ENCODE measurements at regions not wholly inside any gene's neighbourhood (a gene's known extent, or its start where the extent isn't known, plus 50 kb on each side); places are given as distances from the start of the nearest gene placed in this dataset.

DNA sequence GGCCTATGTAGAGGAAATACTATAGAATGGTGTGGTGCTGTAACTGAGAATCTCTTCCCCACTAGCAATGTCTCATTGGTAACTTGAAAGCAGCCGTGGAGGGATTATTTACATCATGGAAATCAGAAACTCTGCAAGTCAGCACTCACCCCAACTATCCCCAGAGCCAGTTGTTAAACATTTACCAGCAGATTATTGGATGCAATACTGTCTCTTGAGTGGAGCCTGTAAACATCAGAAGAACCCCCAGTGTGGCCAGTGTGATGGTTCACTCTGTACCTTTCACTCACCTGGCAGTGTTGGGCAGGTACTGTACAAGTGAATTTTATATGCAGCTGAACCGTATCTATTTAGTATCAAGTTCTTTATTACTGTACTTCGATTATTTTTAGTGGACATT lies 299.8 kb upstream of the SALL1 start:
- DNase-seq, result no peak

DNA sequence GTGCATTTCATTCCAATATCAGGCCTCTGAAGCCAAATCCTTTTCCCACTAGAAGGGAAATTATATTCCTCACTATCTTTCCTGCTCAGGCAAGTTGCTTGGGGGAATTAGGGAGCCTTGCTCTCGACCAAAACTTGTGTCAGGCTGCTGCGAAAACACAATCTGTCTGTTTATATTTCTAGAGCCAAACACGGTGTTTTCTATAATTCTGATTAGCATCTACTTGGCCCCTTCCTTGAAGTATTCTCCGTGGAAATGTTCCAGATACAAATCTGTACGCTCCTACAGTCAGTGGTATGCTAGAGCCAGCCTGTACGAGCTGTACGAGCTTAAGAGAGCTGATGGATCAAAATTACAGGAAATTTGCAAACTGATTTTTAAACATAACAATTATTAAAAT lies 299.3 kb upstream of the SALL1 start:
- DNase-seq, result no peak

- no peak for DNase-seq
Observed at GRCh38 chr16:51449441-51449840, 298.4 kb upstream of the SALL1 start.

- DNase-seq, result no peak
Observed at GRCh38 chr16:51445250-51445649, 294.2 kb upstream of the SALL1 start.

DNA sequence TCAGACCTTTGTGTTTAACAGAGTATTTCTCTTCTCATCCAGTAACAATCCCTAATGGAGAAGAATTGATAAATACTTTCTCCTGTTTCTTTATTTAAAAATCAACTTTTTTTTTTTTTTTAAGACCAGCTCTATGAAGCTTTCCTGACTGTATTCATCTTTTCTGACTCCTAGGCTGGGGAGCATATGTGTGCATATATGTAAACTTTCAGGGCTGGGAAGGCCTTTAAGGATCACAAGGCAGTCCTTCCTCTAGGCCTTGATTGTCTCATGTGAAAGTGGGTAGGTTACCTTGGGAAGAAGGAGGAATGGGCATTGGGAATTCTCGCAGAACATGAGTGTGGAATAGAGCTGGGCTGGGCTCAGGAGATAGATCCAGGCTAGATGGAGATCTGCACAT lies 292.9 kb upstream of the SALL1 start:
- DNase-seq, result no peak

DNA sequence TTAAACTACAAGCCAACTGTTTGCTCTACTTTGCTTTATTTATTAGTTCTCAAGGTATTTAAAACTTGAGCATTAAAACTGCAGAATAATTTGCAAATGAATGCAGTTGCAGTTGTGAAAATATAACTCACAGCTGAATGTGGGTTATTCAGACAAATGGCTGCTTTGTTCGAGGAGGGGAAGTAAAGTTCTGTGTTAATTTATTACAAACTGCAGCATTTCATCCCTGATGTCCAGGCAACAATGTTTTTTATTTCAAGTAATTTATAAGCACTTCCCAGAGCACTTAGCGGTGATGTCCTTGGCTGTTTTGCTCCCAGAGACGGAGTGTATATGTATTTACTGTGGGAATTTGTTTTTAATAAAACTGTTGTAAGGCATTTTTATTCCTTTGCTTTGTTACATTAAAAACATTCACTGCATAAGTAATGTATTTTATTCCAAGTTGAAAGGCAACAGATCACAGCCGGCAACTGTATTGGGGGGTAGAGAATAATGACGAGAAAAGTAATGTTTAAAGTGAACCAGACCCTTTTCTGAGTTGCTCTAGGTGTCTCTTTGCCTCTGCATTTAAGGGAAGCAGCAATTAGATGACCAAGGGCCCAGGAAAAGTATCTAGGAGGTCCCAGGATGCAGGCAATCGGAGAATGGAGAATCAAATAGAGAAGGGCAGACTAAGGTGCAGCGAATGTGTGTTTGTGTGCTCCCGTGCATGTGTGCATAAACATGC lies 291.2 kb upstream of the SALL1 start:
- DNase-seq, result no peak

DNA sequence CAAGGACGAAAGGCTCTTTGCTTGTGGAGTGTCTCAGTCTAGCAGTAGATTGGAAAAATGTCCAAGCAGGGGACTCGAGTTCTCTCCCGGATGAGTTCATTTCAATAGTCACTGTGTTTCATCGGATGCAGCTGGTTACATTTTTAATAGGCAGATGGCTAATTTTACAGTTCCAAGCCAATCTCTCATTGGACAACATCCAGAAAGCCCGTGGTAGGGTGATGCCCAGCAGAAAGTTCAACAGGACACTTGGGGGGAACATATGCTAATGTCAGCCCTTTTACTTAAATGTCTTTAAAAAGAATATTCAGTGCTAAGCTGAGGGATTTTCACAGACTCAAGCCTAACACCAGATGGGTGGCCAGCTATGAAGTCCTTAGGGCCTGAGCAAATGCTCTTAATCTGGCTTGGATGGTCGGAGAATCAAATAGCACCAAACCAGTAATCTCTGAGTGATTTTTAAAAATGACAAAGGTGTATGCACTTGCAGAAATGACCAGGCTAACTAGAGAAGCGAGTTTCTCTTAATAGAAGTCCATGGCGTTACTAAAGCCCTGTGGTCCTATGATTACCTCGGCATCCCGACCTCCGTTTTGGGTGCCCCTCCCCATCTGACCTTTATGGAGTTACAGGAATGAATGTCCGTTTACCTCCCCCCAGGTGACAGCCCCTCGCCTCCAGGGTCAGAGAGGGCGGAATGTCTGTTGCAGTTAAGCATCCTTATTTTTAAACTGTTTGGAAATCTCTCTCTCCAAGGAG lies 289.2 kb upstream of the SALL1 start:
- DNase-seq, result no peak

- DNase-seq, result no peak
Observed at GRCh38 chr16:51439271-51439670, 288.2 kb upstream of the SALL1 start.

DNA sequence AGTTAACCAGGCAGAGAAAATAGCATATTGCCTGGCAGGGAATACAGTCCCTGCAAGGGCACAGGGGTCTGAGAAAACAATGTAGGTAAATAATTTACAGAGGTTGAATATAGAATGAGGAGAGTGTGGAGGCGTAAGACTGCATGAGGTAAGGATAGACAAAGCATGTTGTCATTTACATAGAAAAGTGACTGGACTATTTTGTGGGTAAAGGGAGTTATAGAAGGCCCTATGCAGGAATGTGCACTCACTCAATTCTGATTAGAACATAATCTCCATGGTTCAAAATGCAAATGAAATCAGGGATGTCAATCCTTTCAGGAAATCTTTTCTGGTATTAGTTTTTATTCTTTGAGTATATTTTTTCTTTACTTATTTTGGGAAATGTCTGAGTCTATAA lies 285.7 kb upstream of the SALL1 start:
- no peak for DNase-seq

DNA sequence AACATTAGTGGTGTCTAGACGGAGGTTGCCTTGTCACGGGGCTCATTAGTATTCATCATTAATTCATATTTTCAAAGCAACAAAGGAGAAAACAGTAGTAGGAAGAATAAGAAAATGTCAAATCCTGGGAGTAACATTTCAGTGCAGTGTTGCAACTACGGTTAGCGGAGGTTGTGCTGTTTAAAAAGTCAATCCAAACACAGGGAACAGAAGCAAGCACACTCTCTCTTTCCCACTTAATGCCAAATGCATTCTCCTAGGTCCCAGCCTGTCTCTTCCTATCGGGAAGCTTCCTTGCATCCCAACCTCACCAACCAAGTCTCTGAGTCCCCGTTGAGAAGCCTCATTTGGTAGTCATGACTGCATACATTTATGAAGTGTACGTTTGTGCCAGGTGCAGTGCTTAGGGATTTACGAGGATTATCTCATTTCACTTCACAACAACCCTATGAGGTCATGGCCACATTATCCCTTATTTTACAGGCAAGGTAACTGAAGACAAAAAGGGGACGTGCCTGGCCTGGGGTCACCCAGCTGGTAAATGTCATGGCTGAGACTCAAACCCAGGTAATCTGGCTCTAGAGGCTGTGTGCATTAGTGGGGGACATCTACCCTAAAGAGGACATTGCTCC lies 283.6 kb upstream of the SALL1 start:
- DNase-seq, result no peak

GRCh38 chr16:51433599-51433998 lies 282.5 kb upstream of the SALL1 start:
- no peak for DNase-seq

GRCh38 chr16:51431517-51432241 lies 280.6 kb upstream of the SALL1 start:
- no peak for DNase-seq

DNA sequence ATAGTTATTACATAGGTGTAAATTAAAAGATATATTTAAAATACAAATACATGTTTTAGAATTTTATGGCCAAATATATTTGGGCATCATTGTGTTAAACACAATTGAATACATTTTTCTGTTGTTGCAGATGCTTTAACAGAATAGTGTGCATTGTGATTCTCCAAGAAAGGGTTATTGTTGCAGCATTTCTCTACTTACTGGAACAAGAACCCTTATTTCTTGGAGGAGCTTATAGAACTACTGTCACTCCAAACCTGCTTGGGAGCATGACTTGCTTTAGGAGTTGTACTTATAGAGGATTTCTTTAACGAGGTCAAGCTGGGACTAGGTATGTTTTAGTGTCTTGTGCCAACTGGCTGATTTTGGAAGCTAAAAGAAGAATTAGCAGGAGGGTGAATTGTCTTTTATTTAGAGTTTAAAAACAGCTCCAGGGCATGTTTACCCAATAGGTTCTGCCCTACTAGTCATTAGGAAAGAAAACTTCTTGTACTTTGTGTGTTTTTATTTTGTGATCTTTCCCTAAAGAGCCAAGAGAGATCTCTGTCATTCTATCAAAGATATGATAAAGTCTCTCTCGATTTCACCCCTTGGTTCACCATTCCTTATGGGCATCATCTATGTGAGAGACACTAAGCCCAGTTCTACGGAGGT lies 279.8 kb upstream of the SALL1 start:
- no peak for DNase-seq

GRCh38 chr16:51429041-51429440 lies 278.0 kb upstream of the SALL1 start:
- no peak for DNase-seq

GRCh38 chr16:51427085-51427484 lies 276.0 kb upstream of the SALL1 start:
- DNase-seq, result no peak

DNA sequence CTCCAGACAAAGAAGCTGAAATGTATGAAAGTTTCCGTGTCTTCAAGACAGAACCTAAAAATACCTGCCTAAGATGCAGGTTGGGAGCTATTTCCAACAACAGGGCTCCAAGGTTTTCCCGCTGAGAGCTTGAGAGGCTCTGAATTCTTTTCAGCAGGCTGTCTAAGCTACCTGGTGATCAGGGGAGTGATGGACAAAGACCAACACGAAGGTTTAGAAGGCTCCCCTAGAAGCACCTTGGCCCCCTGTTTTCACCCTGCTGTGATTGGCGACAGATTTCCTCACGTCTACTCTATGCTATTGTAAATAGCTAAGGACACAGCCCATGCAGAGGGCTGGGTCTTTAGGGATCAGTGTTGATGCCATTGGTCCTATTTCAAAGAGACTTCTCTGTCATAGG lies 275.2 kb upstream of the SALL1 start:
- DNase-seq, result no peak

DNA sequence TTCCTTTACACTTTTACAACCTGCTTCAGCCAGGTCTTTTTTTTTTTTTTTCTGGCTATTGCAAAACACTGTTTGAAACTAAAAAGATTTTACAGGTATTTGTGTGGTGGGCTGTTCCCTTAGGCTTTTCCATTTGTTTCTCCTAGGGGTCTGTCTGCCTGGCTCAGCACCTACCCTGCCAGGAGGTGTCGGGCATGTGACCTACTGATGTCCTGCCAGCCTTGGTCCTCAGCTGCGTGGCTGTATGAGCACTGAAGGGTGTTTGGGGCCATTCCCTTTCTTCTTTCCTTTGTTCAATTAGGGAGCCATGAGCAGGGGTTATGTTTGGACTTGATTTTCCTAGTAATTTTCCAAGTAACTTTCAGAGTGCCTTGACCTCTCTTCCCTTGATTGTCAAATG lies 269.2 kb upstream of the SALL1 start:
- DNase-seq, result no peak

GRCh38 chr16:51419768-51420167 lies 268.7 kb upstream of the SALL1 start:
- DNase-seq, result no peak

DNA sequence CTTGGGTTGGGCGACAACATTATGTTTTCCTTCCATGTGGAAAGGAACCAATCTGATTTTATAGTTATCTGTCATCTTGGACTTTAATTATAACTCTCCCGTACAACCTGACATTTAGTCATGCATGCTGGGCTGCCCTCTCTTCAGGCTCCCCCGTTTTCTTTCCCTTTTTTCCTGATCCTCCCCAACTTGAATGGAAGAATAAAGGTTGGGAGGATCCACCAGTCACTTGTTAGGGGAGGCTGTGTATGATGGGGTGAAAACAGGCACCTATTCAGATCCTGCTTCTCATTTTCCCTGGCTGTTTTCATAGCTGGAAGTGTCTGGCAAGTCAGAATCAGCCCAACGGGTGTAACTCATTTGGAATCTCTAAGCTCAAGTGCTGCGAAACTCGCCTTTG lies 267.2 kb upstream of the SALL1 start:
- no peak for DNase-seq

GRCh38 chr16:51416926-51417325 lies 265.9 kb upstream of the SALL1 start:
- DNase-seq, result no peak

DNA sequence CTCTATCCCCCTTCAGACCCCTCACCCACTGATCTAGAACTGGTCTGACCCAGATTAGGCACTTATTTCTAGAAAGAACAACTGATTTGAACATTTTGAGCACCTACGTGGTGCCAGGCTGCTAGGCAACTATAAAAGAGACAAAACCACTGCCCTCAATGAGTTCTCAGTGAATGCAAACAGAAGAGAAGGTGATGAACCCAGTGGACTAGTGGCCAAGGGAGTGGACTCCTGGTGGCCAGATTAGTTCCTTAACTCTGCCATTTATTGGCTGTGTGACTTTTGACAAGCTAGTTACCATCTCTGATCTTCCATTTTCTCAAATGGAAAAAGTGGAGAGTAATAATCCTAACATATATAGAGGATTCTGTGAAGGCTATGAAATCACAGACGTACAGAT lies 259.1 kb upstream of the SALL1 start:
- DNase-seq, result no peak

DNA sequence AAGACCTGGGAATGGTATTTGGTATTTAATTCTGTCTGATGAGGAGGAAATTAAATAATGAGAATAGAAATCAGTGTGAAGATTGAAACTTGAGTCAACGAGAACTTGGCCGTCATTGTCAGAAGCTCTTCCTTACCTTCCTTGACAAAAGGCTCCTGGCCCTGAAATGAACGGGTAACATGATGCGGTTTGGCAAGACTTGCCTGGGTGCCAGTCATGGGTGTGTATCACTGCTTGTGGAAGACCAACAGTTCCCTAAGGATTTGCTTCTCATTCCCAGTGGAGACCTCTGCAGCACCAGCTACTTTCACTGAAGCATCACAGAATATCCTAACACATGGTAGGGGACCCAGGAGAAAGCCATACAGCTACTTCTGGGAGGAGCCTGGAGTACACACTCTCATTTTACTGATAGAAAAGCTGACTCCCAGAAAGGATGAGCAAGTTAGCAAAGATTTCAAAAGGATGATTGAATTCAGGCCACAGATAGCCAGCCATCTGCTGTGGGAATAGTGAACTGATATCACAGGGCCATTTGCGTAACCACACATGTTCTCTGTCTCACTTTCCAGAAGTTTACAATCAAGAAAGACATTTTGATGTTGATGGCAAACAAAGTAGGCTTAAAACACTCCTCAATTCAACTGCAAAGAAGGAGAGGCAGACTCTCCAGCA lies 258.1 kb upstream of the SALL1 start:
- DNase-seq, result no peak
